Thyroid gland (tissue), 4 donors: ENCODE measurements at regions not wholly inside any gene's neighbourhood (a gene's known extent, or its start where the extent isn't known, plus 50 kb on each side); places are given as distances from the start of the nearest gene placed in this dataset.

Experiments used
- DNase-seq, 2 donors: peaks; one replicate each; pipeline ENCODE4 v3.0.0-alpha.2; 2019
- H3K27ac ChIP-seq, 3 donors: fragments of 200-600 bp; sonication (generic); 1 replicate in 2 of 3; 2 replicates in 1 of 3; pipeline ENCODE4 v1.5.1; 2016 to 2019; ENCODE audit warnings: mild to moderate bottlenecking in 1 of 3, moderate library complexity in 1 of 3
- H3K27me3 ChIP-seq: fragments of 200-600 bp; sonication (generic); one replicate; pipeline ENCODE4 v1.5.1; 2019
- H3K36me3 ChIP-seq, 2 donors: fragments of 200-600 bp; sonication (generic); one replicate each; pipeline ENCODE4 v1.5.1; 2016 to 2019
- H3K4me1 ChIP-seq, 2 donors: fragments of 200-600 bp; sonication (generic); one replicate each; pipeline ENCODE4 v1.5.1; 2017 to 2019
- H3K4me3 ChIP-seq, 3 donors: fragments of 200-600 bp; sonication (generic); replicated peaks in 1 of 3; 1 replicate in 2 of 3; 2 replicates in 1 of 3; pipeline ENCODE4 v1.5.1; 2016; ENCODE audit warnings: mild to moderate bottlenecking in 1 of 3
- H3K9me3 ChIP-seq: fragments of 200-600 bp; sonication (generic); one replicate; pipeline ENCODE4 v1.5.1; 2017
- POLR2A ChIP-seq, 2 donors: fragments of 450-650 bp; IDR thresholded peaks; one replicate each; pipeline ENCODE4 v1.6.1; 2017; ENCODE audit warnings: antibody characterized with exemption in 2 of 2, mild to moderate bottlenecking in 2 of 2, moderate library complexity in 1 of 2
- WGBS, 2 donors: methylation state at CpG; one replicate each; pipeline ENCODE4 v1.1.5; 2017; 5-methylcytosine and 5-hydroxymethylcytosine counted together
- intact Hi-C: fragments of 100-400 bp; cut with DNase I; formaldehyde crosslinking; loops from one replicate; pipeline ENCODE4 v1.15.1; 2023
- TF ChIP-seq, protein P1 (sequence below), 6 experiments: fragments of 200-600 bp in 3 of 6; fragments of 450-650 bp in 3 of 6; sonication (generic) in 3 of 6; IDR thresholded peaks; one replicate each; pipeline ENCODE4 v1.5.1; 2016 to 2019; ENCODE audit warnings: antibody characterized with exemption in 6 of 6, mild to moderate bottlenecking in 2 of 6, inconsistent platforms in 1 of 6, moderate library complexity in 1 of 6

DNA sequence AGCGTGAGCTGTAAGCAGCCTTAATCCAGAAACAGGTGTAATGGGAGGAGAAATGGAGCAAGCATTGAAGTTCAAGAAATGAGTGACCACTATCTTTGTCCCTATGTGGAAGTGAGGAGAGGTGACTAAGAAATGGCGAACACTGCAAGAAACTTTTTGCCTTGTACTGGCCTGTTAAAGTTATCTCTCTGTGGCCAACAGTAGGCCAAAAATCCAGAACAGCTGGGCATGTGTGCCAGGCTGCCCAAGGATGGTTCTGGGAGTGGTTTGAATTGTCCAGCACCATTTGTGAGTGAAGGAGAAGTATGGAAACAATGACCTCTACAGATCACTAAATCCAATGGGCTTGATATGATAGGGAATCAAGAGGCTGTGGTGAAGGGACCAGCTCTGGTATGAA lies 83.3 kb upstream of the FRMD6 start:
- H3K4me3 ChIP-seq: no peak overlapping the region
- H3K27me3 ChIP-seq: no peaks in the 10 kb centered on the region
- 97 to 98% methylated on average over 2 of the region's 2 CpGs for WGBS, 2 donors
- TF ChIP-seq, protein P1, sequence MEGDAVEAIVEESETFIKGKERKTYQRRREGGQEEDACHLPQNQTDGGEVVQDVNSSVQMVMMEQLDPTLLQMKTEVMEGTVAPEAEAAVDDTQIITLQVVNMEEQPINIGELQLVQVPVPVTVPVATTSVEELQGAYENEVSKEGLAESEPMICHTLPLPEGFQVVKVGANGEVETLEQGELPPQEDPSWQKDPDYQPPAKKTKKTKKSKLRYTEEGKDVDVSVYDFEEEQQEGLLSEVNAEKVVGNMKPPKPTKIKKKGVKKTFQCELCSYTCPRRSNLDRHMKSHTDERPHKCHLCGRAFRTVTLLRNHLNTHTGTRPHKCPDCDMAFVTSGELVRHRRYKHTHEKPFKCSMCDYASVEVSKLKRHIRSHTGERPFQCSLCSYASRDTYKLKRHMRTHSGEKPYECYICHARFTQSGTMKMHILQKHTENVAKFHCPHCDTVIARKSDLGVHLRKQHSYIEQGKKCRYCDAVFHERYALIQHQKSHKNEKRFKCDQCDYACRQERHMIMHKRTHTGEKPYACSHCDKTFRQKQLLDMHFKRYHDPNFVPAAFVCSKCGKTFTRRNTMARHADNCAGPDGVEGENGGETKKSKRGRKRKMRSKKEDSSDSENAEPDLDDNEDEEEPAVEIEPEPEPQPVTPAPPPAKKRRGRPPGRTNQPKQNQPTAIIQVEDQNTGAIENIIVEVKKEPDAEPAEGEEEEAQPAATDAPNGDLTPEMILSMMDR (IDR thresholded peaks at IDR 0.05): no peak
- DNase-seq: no peak
- peaks cover 13 to 14% of the 10 kb centered on the region in 2 donors for H3K4me1 ChIP-seq
- H3K36me3 ChIP-seq: no peaks in the 10 kb centered on the region
- no peak overlapping the region for H3K27ac ChIP-seq
- no peaks in the 10 kb centered on the region for H3K9me3 ChIP-seq
- intact Hi-C loops: no loop called here

DNA sequence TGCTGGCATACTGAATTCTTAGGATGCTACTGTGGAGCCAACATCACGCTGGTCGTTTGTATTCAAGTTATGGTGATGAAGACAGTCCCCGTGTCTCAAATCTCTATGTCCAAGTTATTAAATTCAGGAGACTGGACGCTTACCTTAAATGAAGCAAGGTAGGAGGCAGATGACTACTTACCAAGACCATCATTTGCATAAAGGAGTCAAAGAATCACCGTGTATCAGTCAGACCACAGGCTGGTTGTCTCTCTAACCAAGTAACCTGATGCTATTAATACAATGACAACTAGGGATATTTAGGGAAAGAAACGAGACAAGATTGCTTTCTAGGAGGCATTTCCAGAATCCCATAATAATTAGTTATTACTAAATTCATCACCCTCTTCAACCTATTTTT lies 78.1 kb upstream of the FRMD6 start:
- TF ChIP-seq, protein P1 (IDR thresholded peaks at IDR 0.05): no peak
- no peak for TF ChIP-seq POLR2A (IDR thresholded peaks at IDR 0.05)
- H3K36me3 ChIP-seq: no peaks in the 10 kb centered on the region
- DNase-seq: no peak
- WGBS, 2 donors: 90 to 94% methylated on average over 6 of the region's 6 CpGs
- no peak overlapping the region for H3K4me3 ChIP-seq
- no peaks in the 10 kb centered on the region for H3K27me3 ChIP-seq
- intact Hi-C loops: no loop called here
- no peaks in the 10 kb centered on the region for H3K9me3 ChIP-seq
- no peaks in the 10 kb centered on the region for H3K4me1 ChIP-seq
- no peak overlapping the region for H3K27ac ChIP-seq

DNA sequence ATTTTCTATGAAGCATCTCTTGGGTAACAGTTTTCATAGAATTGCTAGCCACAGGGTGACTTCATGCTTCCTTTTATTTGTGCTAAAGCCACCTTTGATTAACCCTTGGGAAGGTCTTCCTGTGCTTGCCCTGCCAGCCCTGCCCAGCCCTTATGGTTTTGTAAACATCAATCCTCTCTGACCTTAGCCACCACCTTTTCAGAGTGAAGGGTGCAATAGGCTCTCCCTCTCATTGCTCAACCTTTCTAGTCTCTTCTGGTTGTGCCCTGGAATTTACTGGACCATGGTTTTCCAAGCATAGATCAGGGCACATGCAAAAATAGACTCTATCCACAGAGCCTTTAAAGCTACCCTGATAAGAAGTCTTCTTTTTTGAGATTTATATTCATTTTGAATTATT lies 77.7 kb upstream of the FRMD6 start:
- Histone ChIP-seq H3K9me3 (no peaks in the 10 kb centered on the region), H3K36me3 (no peaks in the 10 kb centered on the region), H3K4me1 (no peaks in the 10 kb centered on the region), H3K27ac (no peak overlapping the region), H3K27me3 (no peaks in the 10 kb centered on the region), H3K4me3 (no peak overlapping the region)
- no peak for DNase-seq
- TF ChIP-seq, protein P1 (IDR thresholded peaks at IDR 0.05): no peak
- TF ChIP-seq POLR2A (IDR thresholded peaks at IDR 0.05): no peak
- intact Hi-C loops: no loop called here

DNA sequence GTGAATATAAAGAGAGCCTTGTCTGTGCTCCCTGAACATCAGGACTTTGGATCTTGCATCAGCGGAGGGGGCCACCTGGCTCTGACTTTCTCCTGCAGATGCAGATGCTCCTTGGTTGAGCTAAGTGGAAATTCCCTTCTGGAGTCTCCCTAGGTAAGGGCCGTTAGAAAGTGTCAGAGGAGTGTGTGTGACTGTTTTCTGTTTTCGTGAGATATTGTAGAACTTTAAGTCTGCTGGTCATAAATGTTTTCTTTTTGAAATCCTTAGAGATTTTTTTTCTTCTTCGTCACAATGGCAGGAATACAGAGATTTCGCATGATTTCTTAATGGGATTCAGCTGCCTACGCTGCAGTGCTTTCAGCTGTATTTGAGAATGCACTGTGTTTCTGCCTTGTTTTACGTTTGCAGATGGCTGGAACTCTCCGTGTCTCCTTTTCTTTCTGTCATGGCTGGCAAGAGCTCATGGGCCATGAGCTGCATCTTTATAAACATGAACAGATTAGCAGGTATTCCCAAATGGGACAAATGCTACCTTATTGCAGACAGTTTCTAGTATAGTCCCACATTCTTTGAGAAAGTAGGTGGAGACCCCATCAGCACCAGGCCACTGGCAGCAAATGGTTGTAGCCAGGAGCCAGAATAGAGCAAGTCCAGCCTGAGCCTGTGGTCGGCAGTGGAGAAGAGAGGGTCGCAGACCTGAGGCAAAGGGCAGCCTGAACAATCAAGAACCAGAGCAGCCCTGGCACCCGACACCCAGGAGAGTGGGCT lies 76.2 kb upstream of the FRMD6 start:
- Histone ChIP-seq H3K4me3 (no peak overlapping the region), H3K4me1 (no peaks in the 10 kb centered on the region), H3K27ac (no peak overlapping the region), H3K9me3 (no peaks in the 10 kb centered on the region), H3K36me3 (no peaks in the 10 kb centered on the region), H3K27me3 (no peaks in the 10 kb centered on the region)
- WGBS, 2 donors: 76 to 82% methylated on average over 11 of the region's 11 CpGs
- TF ChIP-seq, protein P1 (IDR thresholded peaks at IDR 0.05): no peak
- TF ChIP-seq POLR2A (IDR thresholded peaks at IDR 0.05): no peak
- DNase-seq: no peak
- intact Hi-C loops: no loop called here

DNA sequence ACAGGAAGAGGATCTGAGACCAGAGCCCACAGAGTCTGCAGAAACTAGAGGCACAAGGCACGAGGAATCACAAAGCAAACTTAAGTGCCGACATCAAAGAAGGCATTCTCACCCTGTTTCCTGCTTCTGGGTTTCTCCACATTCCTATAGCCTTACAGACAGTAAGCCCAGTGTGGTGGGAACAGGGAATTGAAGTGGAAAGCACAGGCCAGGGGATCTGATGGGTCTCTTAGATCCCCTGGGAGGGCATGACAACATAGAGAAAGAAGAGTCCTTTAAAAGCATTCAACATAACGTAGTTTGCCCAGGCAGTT lies 75.6 kb upstream of the FRMD6 start:
- no peaks in the 10 kb centered on the region for H3K27me3 ChIP-seq
- no peaks in the 10 kb centered on the region for H3K9me3 ChIP-seq
- H3K4me3 ChIP-seq: no peak overlapping the region
- intact Hi-C loops: no loop called here
- 70 to 83% methylated on average over 3 of the region's 3 CpGs for WGBS, 2 donors
- DNase-seq: no peak
- H3K4me1 ChIP-seq: no peaks in the 10 kb centered on the region
- TF ChIP-seq, protein P1 (IDR thresholded peaks at IDR 0.05): no peak
- TF ChIP-seq POLR2A (IDR thresholded peaks at IDR 0.05): no peak
- no peak overlapping the region for H3K27ac ChIP-seq
- H3K36me3 ChIP-seq: no peaks in the 10 kb centered on the region
